ENCODE measurements at regions not wholly inside any gene's neighbourhood (a gene's known extent, or its start where the extent isn't known, plus 50 kb on each side); places are given as distances from the start of the nearest gene placed in this dataset.
"Not testable (repeated sequence)": the region's sequence is repeated elsewhere in the genome, so short reads cannot be mapped to it uniquely, and the experiment has no call there.

- H3K4me3 ChIP-seq (ENCODE audit: low read depth, poor library complexity, severe bottlenecking): no peak overlapping the region
- TF ChIP-seq CTCF (IDR thresholded peaks at IDR 0.05) (no peak), POLR2A (IDR thresholded peaks at IDR 0.05) (no peak)
- 62 to 66% methylated on average over 5 of the region's 5 CpGs for WGBS, 2 donors
- intact Hi-C loops (cut with DNase I; ENCODE audit: low total_unique reads): no loop called here
- DNase-seq (ENCODE audit: low spot score in 2 of 2): no peak
Measured at GRCh38 chr15:96978937-96979473, 648.5 kb downstream of the NR2F2 start.

- 94 to 99% methylated on average over 30 to 32 of the region's 58 CpGs for WGBS, 2 donors
- H3K4me3 ChIP-seq (ENCODE audit: low read depth, poor library complexity, severe bottlenecking); DNase-seq (ENCODE audit: low spot score in 2 of 2); intact Hi-C loops (cut with DNase I; ENCODE audit: low total_unique reads): not testable (repeated sequence)
Measured at GRCh38 chr15:96984121-96984671, 653.7 kb downstream of the NR2F2 start.

- TF ChIP-seq POLR2A (IDR thresholded peaks at IDR 0.05) (no peak), CTCF (IDR thresholded peaks at IDR 0.05) (no peak)
- intact Hi-C loops (cut with DNase I; ENCODE audit: low total_unique reads): no loop called here
- no peak for DNase-seq (ENCODE audit: low spot score in 2 of 2)
- 53 to 62% methylated on average over 5 of the region's 5 CpGs for WGBS, 2 donors
- no peak overlapping the region for H3K4me3 ChIP-seq (ENCODE audit: low read depth, poor library complexity, severe bottlenecking)
Measured at GRCh38 chr15:96992817-96993216, 662.3 kb downstream of the NR2F2 start.

GRCh38 chr15:96997538-96997937, 667.0 kb downstream of the NR2F2 start:
- H3K4me3 ChIP-seq (ENCODE audit: low read depth, poor library complexity, severe bottlenecking): no peak overlapping the region
- WGBS, 2 donors: 79 to 82% methylated on average over 3 of the region's 3 CpGs
- TF ChIP-seq POLR2A (IDR thresholded peaks at IDR 0.05) (no peak), CTCF (IDR thresholded peaks at IDR 0.05) (no peak)
- no peak for DNase-seq (ENCODE audit: low spot score in 2 of 2)
- intact Hi-C loops (cut with DNase I; ENCODE audit: low total_unique reads): no loop called here

- TF ChIP-seq CTCF (IDR thresholded peaks at IDR 0.05): no peak
- TF ChIP-seq POLR2A (IDR thresholded peaks at IDR 0.05): no peak
- intact Hi-C loops (cut with DNase I; ENCODE audit: low total_unique reads): no loop called here
- H3K4me3 ChIP-seq (ENCODE audit: low read depth, poor library complexity, severe bottlenecking): no peak overlapping the region
- DNase-seq (ENCODE audit: low spot score in 2 of 2): no peak
- WGBS, 2 donors: 60 to 78% methylated on average over 6 of the region's 6 CpGs
Measured at GRCh38 chr15:97009031-97009431, 678.5 kb downstream of the NR2F2 start.

- no peak overlapping the region for H3K4me3 ChIP-seq (ENCODE audit: low read depth, poor library complexity, severe bottlenecking)
- intact Hi-C loops (cut with DNase I; ENCODE audit: low total_unique reads): no loop called here
- 60 to 69% methylated on average over 6 of the region's 6 CpGs for WGBS, 2 donors
- TF ChIP-seq CTCF (IDR thresholded peaks at IDR 0.05) (no peak), POLR2A (IDR thresholded peaks at IDR 0.05) (no peak)
- DNase-seq (ENCODE audit: low spot score in 2 of 2): no peak
Measured at GRCh38 chr15:97012986-97013385, 682.5 kb downstream of the NR2F2 start.
